NT2/D1 (cell line): ENCODE measurements at regions not wholly inside any gene's neighbourhood (a gene's known extent, or its start where the extent isn't known, plus 50 kb on each side); places are given as distances from the start of the nearest gene placed in this dataset.

Source experiments
- DNase-seq: peaks from one replicate; pipeline ENCODE4 v3.0.0-alpha.2; 2011; ENCODE audit warnings: low read depth, low spot score
- H3K27me3 ChIP-seq: 2 replicates; pipeline ENCODE4 v1.6.0; 2011; ENCODE audit warnings: mild to moderate bottlenecking; ENCODE audit not compliant: insufficient read length, insufficient read depth
- H3K36me3 ChIP-seq: 2 replicates; pipeline ENCODE4 v1.6.1; 2011; ENCODE audit warnings: mild to moderate bottlenecking, low read length, mixed read lengths; ENCODE audit not compliant: insufficient read depth, insufficient read length
- H3K4me1 ChIP-seq: 2 replicates; pipeline ENCODE4 v1.5.1; 2011; ENCODE audit not compliant: insufficient read depth, insufficient read length
- H3K4me3 ChIP-seq: 2 replicates; pipeline ENCODE4 v1.5.1; 2011; ENCODE audit warnings: low read depth; ENCODE audit not compliant: insufficient read length
- H3K9ac ChIP-seq: 2 replicates; pipeline ENCODE4 v1.6.0; 2011; ENCODE audit warnings: low read depth; ENCODE audit not compliant: insufficient read length
- H3K9me3 ChIP-seq: 2 replicates; pipeline ENCODE4 v1.5.1; 2011; ENCODE audit warnings: mild to moderate bottlenecking, low read length; ENCODE audit not compliant: insufficient read depth
- SUZ12 ChIP-seq: IDR thresholded peaks from 2 replicates; pipeline ENCODE4 v1.6.1; 2011; ENCODE audit not compliant: insufficient read length, insufficient read depth; ENCODE audit errors: extremely low read depth
- YY1 ChIP-seq: IDR thresholded peaks from 2 replicates; pipeline ENCODE4 v1.6.1; 2011; ENCODE audit not compliant: insufficient read length, insufficient read depth
- ZNF274 ChIP-seq: IDR thresholded peaks from 2 replicates; pipeline ENCODE4 v1.6.1; 2011; ENCODE audit warnings: mild to moderate bottlenecking, low read depth, low read length

DNA sequence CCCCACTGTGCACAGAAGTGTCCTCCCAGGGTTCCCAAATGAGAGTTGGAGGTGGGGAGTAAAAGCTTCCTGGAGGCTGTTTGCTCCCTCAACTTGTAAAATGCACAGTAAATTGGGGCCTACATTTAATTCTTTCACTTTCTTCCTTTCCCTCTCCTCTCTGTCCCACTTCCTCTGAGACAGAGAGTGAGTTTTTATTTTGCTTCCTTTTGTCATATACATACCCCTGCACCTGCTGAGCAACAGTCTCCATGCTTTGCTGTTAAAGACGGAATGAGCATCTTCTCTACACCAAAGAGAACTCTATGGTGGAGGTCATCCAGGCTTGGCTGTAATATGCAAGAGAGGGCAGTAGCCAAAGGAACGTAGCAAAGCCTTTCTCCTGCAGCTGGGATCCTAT, 79.3 kb upstream of the VAV3 start:
- Histone ChIP-seq H3K4me3 (no peak overlapping the region), H3K27me3 (no peaks in the 10 kb centered on the region), H3K9me3 (peaks cover 8% of the 10 kb centered on the region), H3K36me3 (no peaks in the 10 kb centered on the region), H3K4me1 (peaks cover 4% of the 10 kb centered on the region), H3K9ac (no peak overlapping the region)
- TF ChIP-seq ZNF274 (no peak), SUZ12 (no peak), YY1 (no peak)
- DNase-seq = no peak

DNA sequence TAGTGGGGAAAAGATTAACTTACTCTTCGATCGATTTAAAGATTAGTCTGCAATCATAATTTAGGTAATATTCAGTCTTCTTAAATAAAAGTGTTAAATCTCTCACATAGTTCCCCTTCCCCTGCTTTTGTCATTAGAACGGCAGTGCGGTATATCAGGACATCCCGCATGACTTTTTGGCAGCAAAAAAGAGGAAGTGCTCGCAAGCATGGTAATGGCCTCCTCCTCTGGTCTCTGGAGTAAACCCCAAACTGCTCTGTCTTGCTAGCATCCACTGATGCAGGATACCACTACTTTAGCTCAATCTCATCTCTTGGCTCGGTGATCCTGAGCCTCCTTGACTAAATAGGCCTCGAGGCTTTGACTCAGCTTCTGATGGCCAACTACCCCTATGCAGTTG, 78.7 kb upstream of the VAV3 start:
- no peak overlapping the region for H3K9ac ChIP-seq
- H3K36me3 ChIP-seq = no peaks in the 10 kb centered on the region
- H3K4me1 ChIP-seq = peaks cover 4% of the 10 kb centered on the region
- H3K27me3 ChIP-seq = no peaks in the 10 kb centered on the region
- peaks cover 4% of the 10 kb centered on the region for H3K9me3 ChIP-seq
- H3K4me3 ChIP-seq = no peak overlapping the region
- DNase-seq = no peak
- TF ChIP-seq ZNF274 (no peak), SUZ12 (no peak), YY1 (no peak)

DNA sequence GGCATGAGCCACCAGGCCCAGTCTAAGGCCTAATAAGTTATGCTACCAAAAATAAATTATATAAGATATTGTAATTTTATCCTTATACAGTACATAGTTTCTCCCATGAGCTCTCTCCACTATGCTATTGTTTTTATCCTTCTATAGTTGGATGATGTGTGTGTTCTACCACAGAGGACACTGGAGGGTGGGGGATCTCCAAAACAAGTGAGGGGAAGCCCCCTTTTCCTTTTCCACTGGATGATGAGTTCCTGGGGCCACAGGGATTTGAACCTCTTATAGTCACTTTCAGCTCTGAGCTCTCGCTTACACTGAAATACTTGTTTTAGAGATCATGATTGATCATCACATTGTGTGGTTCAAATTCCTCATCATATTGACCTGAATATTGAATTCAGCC, 77.6 kb upstream of the VAV3 start:
- Histone ChIP-seq H3K27me3 (no peaks in the 10 kb centered on the region), H3K4me1 (peaks cover 4% of the 10 kb centered on the region), H3K9ac (no peak overlapping the region), H3K36me3 (no peaks in the 10 kb centered on the region), H3K9me3 (no peaks in the 10 kb centered on the region), H3K4me3 (no peak overlapping the region)
- TF ChIP-seq SUZ12 = no peak
- TF ChIP-seq YY1 = no peak
- no peak for TF ChIP-seq ZNF274
- no peak for DNase-seq

DNA sequence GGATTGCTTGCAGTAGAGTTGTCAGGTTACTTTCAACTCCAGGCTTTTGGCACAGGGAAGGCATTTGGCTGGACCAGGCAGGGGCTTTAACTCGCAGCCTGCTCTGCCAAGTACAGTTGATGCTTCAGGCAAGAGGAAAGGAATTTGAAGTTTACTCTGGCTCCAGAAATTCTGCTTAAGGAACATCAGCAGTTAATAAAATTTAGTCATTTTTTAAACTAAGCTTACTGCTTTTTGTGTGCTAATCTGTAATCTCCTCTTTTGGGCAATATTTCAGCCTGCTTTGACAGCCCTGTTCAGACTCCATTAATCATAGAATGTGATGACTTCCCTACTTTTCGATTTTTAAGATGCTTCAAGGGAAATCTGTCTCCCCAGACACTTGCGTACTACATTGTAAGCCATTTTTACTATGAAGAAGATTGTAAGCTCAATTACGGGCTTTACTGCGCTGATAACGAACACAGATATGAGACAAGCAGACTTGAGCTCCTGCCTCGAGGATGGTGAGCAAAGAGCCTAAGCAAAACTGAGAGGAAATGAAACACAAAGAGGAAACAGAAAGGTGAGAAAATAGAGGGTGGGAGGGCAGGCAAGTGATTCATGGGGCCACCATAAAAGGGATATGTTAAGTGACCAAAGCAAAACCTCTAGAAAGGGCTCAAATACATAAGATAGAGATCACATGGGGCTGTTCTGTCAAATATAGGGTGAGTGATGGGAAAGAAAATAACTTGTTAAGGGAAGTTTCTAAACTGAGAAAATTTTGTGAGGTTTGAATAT, 76.6 kb upstream of the VAV3 start:
- Histone ChIP-seq H3K27me3 (no peaks in the 10 kb centered on the region), H3K9ac (no peak overlapping the region), H3K36me3 (no peaks in the 10 kb centered on the region), H3K4me1 (peaks cover 4% of the 10 kb centered on the region), H3K4me3 (no peak overlapping the region), H3K9me3 (no peaks in the 10 kb centered on the region)
- no peak for DNase-seq
- TF ChIP-seq YY1 (no peak), SUZ12 (no peak), ZNF274 (no peak)

DNA sequence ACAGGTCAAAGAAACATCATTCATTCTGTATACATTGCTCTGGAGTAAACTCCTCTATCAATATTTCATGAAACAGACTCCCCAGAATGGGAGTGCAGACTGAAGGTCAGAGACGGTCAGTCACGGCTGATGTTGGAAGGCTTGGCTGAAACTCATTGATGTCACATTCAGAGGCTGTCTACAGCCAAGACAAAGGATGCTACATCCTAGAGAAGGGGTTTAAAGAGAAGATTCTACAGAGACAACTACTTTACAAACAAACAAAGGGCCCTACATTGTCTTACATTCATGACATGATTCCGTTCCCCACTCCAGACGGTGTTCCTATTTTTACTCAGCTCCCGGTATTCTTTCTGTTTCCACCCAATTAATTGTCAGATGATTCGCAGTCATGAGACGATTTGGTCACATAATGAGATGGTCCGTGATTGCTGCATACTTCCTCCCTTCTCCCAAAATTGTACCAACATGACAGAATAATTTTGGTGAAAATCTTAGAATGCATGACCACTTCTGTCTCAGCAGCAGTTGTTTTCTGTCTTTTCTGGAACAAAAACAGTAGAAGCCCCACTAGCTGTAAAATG, 73.8 kb upstream of the VAV3 start:
- H3K4me3 ChIP-seq = no peak overlapping the region
- no peaks in the 10 kb centered on the region for H3K27me3 ChIP-seq
- no peaks in the 10 kb centered on the region for H3K36me3 ChIP-seq
- H3K9me3 ChIP-seq = no peaks in the 10 kb centered on the region
- H3K9ac ChIP-seq = no peak overlapping the region
- H3K4me1 ChIP-seq = no peaks in the 10 kb centered on the region
- no peak for DNase-seq
- TF ChIP-seq YY1 = no peak
- no peak for TF ChIP-seq ZNF274
- no peak for TF ChIP-seq SUZ12

DNA sequence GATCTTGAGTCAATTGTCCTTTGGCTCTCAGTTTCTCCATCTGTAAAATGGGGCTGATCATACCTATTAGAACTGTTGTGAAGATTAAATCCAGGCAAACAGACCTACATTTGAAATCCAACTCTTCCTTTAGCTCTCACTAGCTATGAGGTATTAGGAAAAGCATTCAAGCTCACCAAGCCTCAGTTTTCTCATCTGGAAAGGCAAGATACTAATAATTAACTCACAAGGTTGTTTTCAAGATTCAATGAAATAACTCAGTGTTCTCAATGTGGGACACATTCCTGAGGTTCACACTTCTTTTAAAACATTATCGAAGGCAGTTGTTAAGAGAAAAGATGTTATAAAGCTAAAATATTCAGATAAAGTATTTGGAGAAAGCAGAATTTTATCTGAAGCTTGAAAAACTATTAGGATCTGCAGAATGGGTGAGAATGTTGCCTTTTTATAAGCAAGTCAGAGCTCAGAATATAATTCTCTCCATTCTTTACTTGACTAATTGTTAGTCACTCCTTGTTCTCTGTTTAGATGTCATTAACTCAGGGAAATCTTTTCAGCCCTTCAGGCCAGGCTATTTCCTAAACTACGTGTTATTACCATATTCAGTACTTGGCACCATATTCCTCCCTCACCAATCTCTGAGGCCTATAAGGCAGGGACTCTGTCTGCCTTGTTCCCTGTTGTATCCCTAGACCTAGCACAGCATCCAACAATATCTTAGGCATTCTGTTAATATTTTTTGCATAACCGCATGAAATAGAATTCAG, 72.0 kb upstream of the VAV3 start:
- no peaks in the 10 kb centered on the region for H3K9me3 ChIP-seq
- H3K4me1 ChIP-seq = no peaks in the 10 kb centered on the region
- no peak overlapping the region for H3K4me3 ChIP-seq
- H3K9ac ChIP-seq = no peak overlapping the region
- H3K36me3 ChIP-seq = no peaks in the 10 kb centered on the region
- TF ChIP-seq SUZ12 (no peak), YY1 (no peak), ZNF274 (no peak)
- H3K27me3 ChIP-seq = no peaks in the 10 kb centered on the region
- DNase-seq = no peak

DNA sequence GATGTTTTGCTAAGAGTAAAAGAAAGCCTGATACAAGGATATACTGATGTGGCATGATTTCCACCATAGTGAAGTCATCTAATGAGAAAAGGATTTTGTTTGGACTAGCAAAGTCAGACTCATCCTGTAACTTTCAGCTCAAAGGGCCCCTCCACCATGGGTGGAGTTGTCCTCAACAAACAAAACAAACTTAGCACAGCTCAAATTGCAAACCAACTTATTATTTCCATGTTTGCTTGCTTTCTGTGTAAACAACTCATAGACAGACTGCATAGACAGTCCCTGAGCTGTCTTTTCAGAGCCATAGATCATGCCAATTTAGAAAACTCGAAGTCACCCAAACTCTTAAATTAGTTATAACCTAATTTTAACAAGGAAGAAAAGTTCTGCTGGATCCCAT, 69.4 kb upstream of the VAV3 start:
- DNase-seq = no peak
- Histone ChIP-seq H3K9ac (no peak overlapping the region), H3K4me1 (no peaks in the 10 kb centered on the region), H3K9me3 (no peaks in the 10 kb centered on the region), H3K4me3 (no peak overlapping the region), H3K27me3 (no peaks in the 10 kb centered on the region), H3K36me3 (no peaks in the 10 kb centered on the region)
- TF ChIP-seq ZNF274 = no peak
- TF ChIP-seq YY1 = no peak
